NAMALWA (cell line): ENCODE measurements at regions not wholly inside any gene's neighbourhood (a gene's known extent, or its start where the extent isn't known, plus 50 kb on each side); places are given as distances from the start of the nearest gene placed in this dataset.
"Not testable (repeated sequence)": the region's sequence is repeated elsewhere in the genome, so short reads cannot be mapped to it uniquely, and the experiment has no call there.

Source experiments
- DNase-seq: peaks from one replicate; pipeline ENCODE4 v3.0.0-alpha.2; 2015; ENCODE audit warnings: low spot score

DNA sequence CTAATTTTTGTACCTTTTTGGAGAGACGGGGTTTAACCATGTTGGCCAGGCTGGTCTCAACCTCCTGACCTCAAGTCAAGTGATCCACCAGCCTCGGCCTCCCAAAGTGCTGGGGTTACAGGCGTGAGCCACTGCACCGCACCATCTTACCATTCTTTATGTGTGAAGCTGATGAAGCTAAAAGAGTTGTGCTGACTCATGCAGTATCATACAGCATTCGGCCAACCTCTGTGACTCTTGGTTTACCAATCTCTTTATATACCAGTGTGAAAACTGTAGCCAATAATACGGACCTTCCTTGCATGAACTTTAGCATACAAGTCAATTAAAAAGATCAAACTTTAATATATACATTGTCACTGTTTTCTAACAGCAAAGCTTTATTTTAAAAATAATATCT, 878.2 kb upstream of the MBL2 start:
- no peak for DNase-seq

DNA sequence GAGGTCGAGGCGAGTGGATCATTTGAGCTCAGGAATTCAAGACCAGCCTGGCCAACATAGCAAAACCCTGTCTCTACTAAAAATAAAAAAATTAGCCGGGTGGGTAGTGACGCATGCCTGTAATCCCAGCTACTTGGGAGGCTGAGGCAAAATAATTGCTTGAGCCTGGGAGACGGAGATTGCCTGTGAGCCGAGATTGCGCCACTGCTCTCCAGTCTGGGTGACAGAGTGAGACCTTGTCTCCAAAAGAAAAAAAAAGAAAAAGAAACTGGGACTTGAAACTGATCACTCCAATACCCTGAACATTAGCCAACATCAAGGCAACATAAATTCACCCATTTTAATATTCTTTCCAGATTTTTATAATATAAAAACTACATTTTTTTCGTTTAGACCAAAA, 874.6 kb upstream of the MBL2 start:
- not testable (repeated sequence) for DNase-seq

DNA sequence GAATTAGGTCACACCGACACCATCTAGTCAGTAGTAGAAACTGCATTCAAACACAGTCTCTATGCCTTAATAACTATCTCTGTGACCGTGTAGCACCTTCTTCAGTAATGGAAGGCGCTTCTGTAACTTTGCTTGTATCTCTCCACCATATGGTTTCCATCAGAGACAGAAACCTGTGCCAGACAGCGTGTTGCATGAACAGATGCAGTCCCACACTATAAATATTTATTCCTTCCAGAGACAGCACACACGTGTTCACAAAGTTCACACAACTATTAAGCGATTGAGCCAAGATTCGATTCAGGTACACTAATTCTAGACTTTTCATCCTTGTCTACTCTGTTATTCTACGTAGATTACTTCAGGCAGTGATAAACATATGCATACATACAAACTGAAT, 873.9 kb upstream of the MBL2 start:
- no peak for DNase-seq

DNA sequence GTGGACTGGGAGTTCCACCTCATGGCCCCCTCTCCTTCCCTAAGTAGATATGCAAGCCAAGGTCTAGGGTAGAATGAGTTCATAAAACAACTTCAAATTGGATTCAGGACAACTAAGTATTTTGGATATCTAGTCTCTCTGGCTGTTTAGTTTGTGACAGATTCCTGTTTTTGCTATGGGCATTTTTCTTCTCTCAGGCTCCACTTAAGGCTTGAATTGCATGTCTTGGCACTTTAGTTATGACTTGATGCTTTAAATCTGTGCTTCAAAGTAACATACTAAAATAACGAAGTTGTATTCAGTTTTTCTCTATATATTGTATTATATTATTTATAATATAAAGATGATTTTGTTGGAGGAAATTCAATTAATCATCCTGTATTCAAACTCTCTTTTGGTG, 873.4 kb upstream of the MBL2 start:
- DNase-seq = no peak

DNA sequence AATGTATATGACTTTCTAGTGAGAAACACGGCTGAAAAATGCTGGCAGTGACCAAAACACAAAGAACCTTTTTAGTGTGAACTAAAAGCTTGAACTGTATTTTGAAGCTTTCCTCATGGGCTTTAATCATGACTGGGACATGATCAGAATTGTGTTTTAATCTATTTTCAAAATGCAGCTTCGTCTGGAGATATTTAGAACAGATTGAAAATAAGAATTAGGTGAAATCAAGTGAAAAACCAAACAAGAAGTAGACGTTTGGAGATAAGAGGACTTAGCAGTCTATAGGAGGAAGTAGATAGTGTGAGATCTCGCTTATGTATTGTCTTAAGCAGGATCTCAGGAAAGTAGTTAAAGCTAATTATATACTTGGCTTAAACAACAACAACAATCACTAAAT, 865.4 kb upstream of the MBL2 start:
- DNase-seq = no peak

DNA sequence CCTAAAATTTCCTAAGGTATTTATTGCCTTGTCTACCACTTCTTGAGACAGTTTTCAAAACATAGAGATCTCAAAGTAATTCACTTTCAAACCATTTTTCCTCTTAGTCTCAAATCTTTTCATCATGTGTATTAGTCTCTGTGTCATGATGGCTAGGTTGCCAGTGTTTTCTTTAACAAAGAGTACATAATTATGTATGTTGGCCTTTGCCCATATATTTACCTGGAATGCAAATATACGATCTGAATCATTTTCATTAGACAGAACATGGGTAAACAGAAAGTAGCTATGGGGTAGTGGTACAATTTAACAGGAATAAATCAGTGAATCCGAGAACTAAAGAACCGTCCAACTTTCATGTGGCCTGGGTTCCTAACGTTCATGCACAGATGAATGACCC, 852.1 kb upstream of the MBL2 start:
- DNase-seq = no peak

DNA sequence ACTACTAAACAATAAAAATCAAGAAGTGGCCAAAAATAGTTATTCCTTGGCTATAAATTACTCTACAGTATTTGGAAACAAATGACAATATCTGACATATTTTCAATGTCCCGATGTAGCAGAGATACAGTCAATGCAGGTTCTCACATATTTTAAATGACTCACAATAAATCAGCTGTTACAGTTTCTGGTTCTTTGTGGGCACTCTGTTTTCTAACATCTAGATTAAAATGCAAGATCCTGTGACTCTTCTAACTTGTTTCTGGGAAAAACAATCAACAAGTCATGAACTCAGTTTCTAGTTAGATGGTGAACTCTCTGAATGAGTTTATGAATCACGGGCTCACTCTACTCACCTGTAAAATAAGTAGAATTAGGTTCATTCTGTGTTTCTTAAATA, 849.6 kb upstream of the MBL2 start:
- DNase-seq = no peak

DNA sequence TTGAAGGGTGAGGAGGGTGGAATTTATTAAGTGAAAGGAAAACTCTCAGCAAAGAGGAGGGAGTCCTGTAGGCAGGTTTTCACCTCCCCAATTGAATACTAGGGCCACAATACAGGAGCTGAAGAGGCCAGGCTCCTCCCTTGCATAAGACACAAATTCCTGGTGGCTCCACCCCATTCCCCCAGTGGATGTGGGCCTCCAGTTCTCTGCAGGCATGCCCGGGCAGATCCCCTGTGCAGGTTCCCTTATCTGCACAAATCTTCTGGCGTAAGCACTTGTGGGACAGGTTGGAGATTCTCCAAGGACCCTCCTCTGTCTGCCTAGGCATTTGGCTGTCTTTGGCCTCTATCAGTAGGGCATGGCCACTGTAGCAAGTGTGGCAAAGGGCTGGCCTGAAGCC, 847.1 kb upstream of the MBL2 start:
- DNase-seq = no peak

DNA sequence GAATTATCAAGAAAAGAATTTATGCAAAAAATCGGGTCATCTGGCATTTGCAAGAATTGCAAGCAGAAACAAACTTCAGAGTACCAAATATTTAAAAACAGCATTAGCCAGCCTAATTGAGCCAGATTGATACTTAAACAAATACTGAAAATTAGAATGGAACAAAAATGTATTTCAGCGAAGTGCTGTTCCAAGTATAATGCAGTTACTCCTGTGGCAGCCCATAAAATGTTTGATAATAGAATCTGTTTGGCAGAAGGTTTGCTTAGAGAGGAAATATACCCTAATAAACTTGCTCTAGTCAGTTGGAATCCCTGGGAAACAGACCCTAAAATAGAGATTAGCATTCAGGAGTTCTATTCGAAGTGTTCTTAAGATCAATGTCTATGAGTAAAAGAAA, 835.1 kb upstream of the MBL2 start:
- no peak for DNase-seq

DNA sequence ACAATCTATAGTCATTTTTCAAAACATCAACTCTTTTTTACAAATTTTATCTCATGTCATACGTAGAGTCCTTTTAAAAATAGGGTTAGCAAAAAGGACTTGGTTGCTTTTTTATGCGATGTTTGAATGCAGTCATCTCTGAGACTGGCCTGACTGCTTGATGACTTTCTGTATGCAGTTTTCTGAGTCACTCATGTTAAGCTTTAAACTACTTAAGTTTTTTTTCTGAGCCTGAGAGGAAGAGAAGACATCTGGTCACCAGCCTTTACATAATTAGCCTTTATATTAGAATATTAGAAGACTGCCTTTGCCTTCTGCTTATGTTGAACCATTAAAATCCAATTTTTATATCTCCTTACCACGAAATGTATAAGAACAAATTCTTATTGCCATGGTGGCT, 834.4 kb upstream of the MBL2 start:
- DNase-seq = no peak

DNA sequence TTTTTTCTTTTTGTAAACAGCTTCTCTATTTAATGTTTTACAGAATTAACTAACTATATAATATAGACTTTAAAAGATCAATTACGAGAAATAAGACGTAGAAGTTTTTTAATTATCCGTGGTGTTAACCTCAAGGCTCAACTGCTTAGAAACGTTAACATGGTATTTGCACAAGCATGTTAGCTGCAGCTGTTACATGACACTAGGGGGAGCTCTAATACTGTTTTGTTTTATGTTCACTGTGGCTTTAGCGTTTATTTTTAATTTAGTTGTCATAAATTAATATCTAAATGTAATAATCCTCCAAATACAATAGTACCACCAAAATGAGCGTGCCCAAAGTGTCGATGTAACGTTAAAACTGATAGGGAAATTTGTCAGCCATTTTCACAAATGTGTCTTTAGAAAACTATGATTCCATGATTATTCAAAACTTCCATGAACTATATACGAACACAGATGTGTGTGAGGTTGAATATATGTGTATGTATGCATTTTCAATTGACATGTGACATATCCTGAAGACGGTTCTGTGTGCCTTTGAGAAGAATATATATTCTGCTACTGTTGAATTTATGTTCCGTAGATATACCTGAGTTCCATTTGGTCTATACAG, 828.8 kb upstream of the MBL2 start:
- DNase-seq = peak; percentile 57

DNA sequence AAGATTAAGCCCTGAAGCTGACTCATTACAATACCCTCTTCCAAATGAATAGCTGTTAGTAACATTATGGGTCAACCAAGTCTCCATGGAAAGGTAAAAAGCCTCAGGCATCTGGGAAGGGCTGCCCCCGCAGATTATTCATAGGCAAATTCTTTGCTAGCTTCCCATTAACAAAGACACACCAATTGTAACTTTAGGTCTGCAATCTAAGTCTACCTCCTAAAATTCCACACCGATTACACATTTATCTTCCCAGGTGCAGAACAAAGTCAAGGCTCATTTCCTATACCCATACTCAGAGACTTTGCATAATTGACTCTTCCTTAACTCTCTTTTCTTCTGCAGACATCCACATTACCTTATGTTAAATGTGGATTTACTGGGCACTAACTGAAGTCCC, 826.3 kb upstream of the MBL2 start:
- no peak for DNase-seq

DNA sequence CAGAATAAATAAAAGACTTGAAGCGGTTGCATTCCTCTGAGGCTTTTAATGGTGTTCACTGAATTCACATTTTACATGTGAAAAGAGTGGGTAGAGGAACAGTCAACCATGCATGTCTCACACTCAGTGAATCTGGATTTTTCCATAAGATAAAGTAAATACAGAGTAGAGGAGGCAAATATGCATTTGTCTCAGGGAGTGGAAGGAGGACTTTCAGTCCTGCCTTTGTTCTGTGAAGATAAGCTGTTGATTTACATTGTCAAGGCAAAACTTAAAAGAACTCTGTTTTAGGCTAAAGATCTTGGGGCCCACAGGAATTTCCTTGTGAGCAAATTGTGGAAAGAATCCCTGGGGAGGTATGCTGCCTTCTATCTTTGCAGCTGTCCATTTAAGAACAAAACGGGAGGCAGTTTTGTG, 825.3 kb upstream of the MBL2 start:
- DNase-seq = no peak

DNA sequence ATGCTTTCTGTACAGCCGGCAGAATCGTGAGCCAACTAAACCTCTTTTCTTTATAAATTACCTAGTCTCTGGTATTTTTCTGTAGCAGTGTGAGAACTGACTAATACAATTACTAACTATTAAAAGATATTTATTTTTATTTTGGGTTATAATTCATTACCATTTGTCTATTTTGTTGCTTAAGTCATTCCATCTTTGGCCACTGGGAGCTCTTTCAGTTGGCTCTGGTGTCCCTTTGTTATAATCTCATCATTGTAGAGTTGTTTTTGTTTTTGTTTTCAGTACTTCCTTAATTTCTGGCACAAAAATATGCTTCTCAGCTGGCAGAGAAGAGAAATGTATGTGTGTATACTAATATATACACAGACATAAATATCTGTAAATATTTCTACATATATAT, 807.9 kb upstream of the MBL2 start:
- no peak for DNase-seq

DNA sequence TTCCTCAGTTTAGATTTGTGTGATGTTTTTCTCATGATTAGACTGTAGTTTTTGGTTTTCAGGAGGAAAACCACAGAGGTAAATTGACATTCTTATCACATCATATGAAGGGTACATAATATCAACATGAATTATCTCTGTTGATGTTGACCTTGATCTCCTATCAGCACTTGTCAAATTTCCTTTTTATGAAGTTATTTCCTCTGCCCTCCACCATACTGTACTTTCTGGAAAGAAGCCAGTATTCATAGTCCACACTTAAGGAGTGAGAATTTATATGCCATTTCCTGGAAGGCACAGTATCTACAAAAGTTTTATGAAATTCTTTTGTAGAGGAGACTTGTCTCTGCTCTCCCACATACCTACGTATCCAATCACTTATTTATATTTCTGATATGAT, 807.2 kb upstream of the MBL2 start:
- no peak for DNase-seq

DNA sequence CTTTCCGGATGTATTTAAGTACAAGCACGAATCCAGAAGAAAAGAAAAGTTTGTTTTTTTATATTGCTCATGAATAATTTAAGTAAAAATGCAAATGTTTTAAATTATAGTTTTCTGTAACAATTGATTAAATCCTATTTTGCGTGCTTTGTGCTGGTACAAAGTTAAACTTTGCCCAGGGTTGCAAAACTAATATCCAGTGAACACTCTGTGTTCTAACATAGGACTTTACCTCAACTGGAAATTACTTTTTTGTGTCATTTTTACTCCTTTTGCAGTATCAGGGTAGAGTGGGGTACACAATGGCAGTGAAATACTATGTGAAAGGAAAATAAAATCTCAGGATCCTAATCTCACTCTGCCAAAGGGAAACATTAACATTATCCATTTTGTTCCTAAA, 801.4 kb upstream of the MBL2 start:
- no peak for DNase-seq

DNA sequence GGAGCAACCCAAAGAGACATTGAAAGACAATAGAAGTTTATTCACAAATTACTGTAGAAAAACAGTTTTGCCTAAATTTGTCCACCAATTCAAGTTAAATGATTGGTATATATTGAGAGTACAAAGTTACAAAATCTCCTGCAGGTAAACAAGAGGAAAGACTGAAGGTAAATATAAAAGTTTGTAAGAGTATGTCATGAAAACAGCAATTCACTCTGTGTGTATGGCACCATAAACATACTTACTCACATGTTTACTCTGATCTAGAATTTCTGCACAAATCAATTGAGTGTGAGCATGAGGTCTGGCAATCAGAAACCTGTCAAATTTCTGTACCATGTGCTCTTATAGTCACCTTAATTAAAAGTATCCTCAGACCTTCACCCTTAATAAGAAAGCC, 800.9 kb upstream of the MBL2 start:
- DNase-seq = no peak

DNA sequence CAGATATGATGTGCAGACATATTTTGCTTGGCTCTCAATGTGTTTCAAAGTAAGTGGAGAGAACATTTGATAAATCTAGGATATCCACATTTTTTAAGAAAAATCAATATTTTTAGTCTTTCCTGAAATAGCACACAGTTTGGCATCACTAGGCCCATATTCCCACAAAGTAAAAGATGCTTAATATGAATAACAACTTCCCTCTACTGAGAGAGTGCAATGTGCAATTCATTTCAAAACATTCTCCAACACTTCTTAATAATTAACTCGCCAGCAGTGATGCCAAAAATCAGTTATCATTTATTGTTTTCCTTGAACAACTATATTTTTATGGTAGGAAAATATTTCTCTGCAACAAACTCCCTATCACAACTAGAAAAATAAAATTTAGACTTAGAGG, 800.2 kb upstream of the MBL2 start:
- DNase-seq = no peak

DNA sequence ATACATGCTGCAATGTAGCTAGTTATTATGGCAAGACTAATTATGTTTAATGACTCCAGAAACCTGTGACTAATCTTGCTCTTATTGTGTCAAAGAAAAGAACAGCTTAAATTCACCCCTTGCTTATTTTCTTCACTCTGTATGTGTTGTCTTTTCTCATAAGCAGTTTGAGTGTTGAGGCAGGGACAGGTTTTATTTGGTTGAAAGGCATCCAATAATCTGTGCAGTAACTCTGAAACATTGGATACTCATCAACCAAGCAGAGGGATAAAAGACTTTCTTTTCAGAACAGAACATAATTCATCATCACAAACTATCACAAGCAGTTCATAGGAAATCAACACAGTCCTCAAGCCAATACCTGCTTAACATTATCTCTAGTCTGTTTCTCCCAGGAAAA, 797.6 kb upstream of the MBL2 start:
- DNase-seq = no peak

DNA sequence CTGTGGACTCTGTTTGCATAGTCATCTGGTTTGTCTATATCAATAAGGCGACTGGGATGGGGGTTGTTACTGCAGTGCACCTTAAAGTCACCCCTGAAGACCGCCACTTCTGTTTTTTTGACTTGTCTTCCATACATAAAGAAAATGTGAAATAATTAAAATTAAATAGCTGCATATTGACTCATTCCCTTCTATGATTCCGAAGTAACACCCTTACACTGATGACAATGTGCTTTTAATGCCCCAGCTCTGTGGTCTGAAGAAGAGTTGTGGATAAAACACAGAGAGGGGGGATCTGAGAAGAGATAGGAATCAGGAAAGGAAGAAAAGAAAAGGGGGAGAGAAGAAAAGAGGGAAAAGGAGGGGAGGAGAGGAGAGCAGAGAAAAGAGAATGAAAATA, 796.9 kb upstream of the MBL2 start:
- DNase-seq = no peak

DNA sequence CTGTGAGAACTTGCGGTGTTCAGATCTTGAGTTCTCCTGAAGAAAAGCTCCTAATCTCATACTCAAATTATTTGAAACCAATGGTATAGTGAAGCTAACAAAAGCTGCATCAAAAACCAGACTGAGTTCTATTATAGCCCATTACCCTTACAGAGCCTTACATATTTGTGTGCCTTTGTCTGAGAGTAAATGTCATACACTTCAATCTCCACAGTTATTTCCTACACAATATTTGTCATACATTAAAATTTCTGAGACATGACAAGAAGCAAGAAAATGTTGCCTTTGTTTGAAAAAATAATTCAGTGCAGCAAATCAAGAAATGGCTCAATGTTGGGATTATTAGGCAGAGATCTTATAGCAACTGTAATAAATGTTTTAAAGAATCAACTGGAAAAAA, 776.1 kb upstream of the MBL2 start:
- no peak for DNase-seq

DNA sequence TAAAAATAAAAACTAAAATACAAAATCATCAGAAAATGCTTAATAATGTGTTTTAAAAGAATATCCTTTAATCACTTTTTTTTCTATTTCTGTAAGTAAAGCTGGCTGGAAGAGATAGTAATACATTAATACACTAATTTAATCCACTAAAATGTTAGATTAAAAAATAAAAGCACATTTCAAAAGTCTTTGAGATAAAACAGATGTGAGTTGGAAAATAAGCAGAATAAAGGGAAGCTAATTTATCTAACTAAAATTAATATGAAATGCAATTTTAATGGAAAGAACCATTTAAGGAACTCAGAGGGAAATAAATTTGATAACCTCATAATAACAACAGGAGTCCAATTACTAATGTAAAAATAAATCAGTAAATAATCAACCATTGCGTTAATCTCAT, 774.8 kb upstream of the MBL2 start:
- no peak for DNase-seq

DNA sequence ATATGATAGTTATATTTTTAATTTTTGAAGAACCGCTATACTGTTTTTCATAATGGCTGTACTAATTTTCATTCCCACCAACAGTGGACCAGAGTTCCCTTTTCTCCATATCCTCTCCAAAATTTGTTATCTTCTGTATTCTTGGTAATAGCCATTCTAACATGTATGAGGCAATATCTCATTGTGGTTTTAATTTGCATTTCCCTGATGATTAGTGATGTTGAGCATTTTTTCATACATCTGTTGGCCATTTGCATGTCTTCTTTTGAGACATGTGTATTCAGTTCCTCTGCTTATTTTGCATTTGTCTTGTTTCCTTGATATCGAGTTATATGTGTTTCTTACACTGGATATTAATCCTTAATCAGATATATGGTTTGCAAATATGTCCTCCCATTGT, 770.8 kb upstream of the MBL2 start:
- DNase-seq = no peak

DNA sequence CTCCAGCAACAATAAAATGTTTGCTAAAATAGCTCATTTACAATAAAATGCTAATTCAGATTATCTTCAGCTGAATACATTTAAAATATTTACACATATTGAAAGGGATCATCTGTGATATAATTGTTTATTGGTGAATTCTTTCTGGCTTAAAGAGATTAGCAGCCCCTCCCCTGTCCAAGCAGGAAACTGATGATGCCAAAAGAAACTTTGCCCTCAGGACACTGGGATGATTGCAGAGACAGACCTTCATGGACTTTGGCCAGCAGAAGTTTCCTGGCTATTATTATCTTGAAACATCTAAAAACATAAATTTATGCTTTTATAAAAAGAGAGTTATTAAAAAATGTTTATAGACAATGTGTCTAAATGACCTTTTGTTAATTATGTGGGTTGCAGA, 764.9 kb upstream of the MBL2 start:
- no peak for DNase-seq

DNA sequence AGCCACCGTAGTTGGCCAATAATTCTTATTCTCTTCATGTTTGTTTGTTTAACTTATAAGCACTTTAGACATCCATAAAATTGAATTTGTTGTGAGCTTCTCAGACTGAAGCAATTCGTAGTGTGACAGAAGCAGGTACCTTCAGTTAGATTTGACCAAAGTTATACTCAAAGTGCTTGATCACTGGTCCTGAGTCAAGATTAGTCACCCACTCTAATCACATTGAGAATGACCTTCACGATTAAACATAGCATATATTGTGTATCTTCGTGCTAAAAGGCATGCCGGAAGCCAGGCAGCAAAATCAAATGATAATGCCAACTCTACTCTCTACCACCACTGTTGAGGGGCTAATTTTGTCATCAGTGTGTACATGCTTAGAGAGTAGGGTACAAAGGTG, 763.7 kb upstream of the MBL2 start:
- DNase-seq = no peak
